NT2/D1 (cell line): ENCODE measurements at regions not wholly inside any gene's neighbourhood (a gene's known extent, or its start where the extent isn't known, plus 50 kb on each side); places are given as distances from the start of the nearest gene placed in this dataset.

Experiments used
- SUZ12 ChIP-seq: IDR thresholded peaks from 2 replicates; pipeline ENCODE4 v1.6.1; 2011; ENCODE audit not compliant: insufficient read length, insufficient read depth; ENCODE audit errors: extremely low read depth
- YY1 ChIP-seq: IDR thresholded peaks from 2 replicates; pipeline ENCODE4 v1.6.1; 2011; ENCODE audit not compliant: insufficient read length, insufficient read depth
- ZNF274 ChIP-seq: IDR thresholded peaks from 2 replicates; pipeline ENCODE4 v1.6.1; 2011; ENCODE audit warnings: mild to moderate bottlenecking, low read depth, low read length

GRCh38 chr1:47684518-47684917, 246.7 kb downstream of the FOXD2 start:
- TF ChIP-seq YY1 = no peak
- no peak for TF ChIP-seq ZNF274
- TF ChIP-seq SUZ12 = no peak
